GM12878 (cell line): ENCODE measurements at regions not wholly inside any gene's neighbourhood (a gene's known extent, or its start where the extent isn't known, plus 50 kb on each side); places are given as distances from the start of the nearest gene placed in this dataset.

Experiments
- ATAC-seq: fragments of 200-7000 bp; cut with Tn5 transposase; 3 replicates; pipeline ENCODE4 v1.9.1; 2020; ENCODE audit warnings: mild to moderate bottlenecking, moderate library complexity
- BruUV-seq: library from RNA; stranded (reverse); fragments of 400-500 nt; replicated peaks from 2 replicates; lab custom pipeline; 2021; lab: Mats Ljungman, UMichigan
- CTCF ChIA-PET: fragments of 300-600 bp; sonication (Branson Sonifier 250); formaldehyde crosslinking; extraction: SDS; loops from one replicate; lab custom pipeline; 2021; ENCODE audit warnings: inconsistent platforms; lab: Yijun Ruan, JAX
- POLR2A ChIA-PET: fragments of 350-600 bp; formaldehyde crosslinking; extraction: SDS; loops from one replicate; lab custom pipeline; 2021; ENCODE audit warnings: inconsistent platforms; lab: Charles Lee
- RAD21 ChIA-PET: fragments of 300-600 bp; sonication (Branson Sonifier 250); formaldehyde crosslinking; loops from one replicate; lab custom pipeline; 2023; ENCODE audit warnings: antibody characterized with exemption; ENCODE audit not compliant: unreplicated experiment; lab: Charles Lee
- SMC1A ChIA-PET: fragments of 300-600 bp; sonication (Branson Sonifier 250); formaldehyde crosslinking; loops from one replicate; lab custom pipeline; 2023; ENCODE audit not compliant: unreplicated experiment, uncharacterized antibody; lab: Charles Lee
- DNase-seq: peaks from one replicate; pipeline ENCODE4 v3.0.0-alpha.2; 2011; ENCODE audit warnings: low read depth, low spot score
- FAIRE-seq: peaks from 3 replicates; lab custom pipeline; 2011; peaks lifted over from hg19 to GRCh38; lab: Jason Lieb, UNC
- H2AFZ ChIP-seq: 2 replicates; pipeline ENCODE4 v1.6.0; 2011; ENCODE audit warnings: low read depth, low read length, control low read depth; ENCODE audit not compliant: control insufficient read depth
- H3K27ac ChIP-seq: 2 replicates; pipeline ENCODE4 v1.5.1; 2011; ENCODE audit warnings: control low read depth; ENCODE audit not compliant: control insufficient read depth, insufficient read depth
- H3K27me3 ChIP-seq, 2 experiments: replicated peaks in 1 of 2; 2 replicates each; pipeline versions ENCODE4 v1.6.0 to v1.6.1; 2011; ENCODE audit warnings: low read length in 1 of 2; ENCODE audit not compliant: control insufficient read depth in 2 of 2, insufficient read depth in 2 of 2
- H3K36me3 ChIP-seq, 2 experiments: 2 replicates each; pipeline ENCODE4 v1.5.1; 2011; ENCODE audit warnings: low read length in 1 of 2; ENCODE audit not compliant: control insufficient read depth in 2 of 2, insufficient read depth in 2 of 2
- H3K4me1 ChIP-seq: 2 replicates; pipeline ENCODE4 v1.6.1; 2011; ENCODE audit warnings: mild to moderate bottlenecking, low read length, moderate library complexity, mixed read lengths; ENCODE audit not compliant: control insufficient read depth, insufficient read depth
- H3K4me2 ChIP-seq: 2 replicates; pipeline ENCODE4 v1.6.0; 2011; ENCODE audit warnings: control low read depth; ENCODE audit not compliant: control insufficient read depth, insufficient read depth
- H3K4me3 ChIP-seq: fragments of 200-600 bp; sonication (generic); 2 replicates; pipeline ENCODE4 v1.5.1; 2016
- H3K79me2 ChIP-seq: 2 replicates; pipeline ENCODE4 v1.6.0; 2011; ENCODE audit warnings: low read length; ENCODE audit not compliant: control insufficient read depth, insufficient read depth
- H3K9ac ChIP-seq: 2 replicates; pipeline ENCODE4 v1.8.0; 2011; ENCODE audit warnings: low read length, control low read depth, mixed read lengths; ENCODE audit not compliant: control insufficient read depth, insufficient read depth
- H3K9me3 ChIP-seq: replicated peaks from 3 replicates; pipeline ENCODE4 v1.5.1; 2011; ENCODE audit warnings: mild to moderate bottlenecking, low read length; ENCODE audit not compliant: control insufficient read depth, insufficient read depth
- H4K20me1 ChIP-seq: 2 replicates; pipeline ENCODE4 v1.6.0; 2011; ENCODE audit not compliant: control insufficient read depth, insufficient read depth
- BCL11A ChIP-seq: IDR thresholded peaks from 2 replicates; pipeline ENCODE4 v1.6.1; 2011; ENCODE audit warnings: low read depth, low read length
- CBFB ChIP-seq: IDR thresholded peaks from 2 replicates; pipeline ENCODE4 v1.6.1; 2016; ENCODE audit warnings: antibody characterized with exemption, low read depth
- FOS ChIP-seq: IDR thresholded peaks from 3 replicates; pipeline ENCODE4 v1.6.1; 2011; ENCODE audit warnings: borderline replicate concordance; ENCODE audit not compliant: insufficient read length; ENCODE audit errors: extremely low read depth
- HDAC2 ChIP-seq: fragments of 200-600 bp; sonication (generic); IDR thresholded peaks from 2 replicates; pipeline ENCODE4 v1.6.1; 2017
- JUNB ChIP-seq: IDR thresholded peaks from 2 replicates; pipeline ENCODE4 v1.6.1; 2016; ENCODE audit warnings: antibody characterized with exemption, mild to moderate bottlenecking
- MYB ChIP-seq: fragments of 150-350 bp; IDR thresholded peaks from 2 replicates; pipeline ENCODE4 v1.6.1; 2014; ENCODE audit warnings: mild to moderate bottlenecking, low read depth, low read length, borderline replicate concordance
- POLR2A ChIP-seq: IDR thresholded peaks from 2 replicates; pipeline ENCODE4 v1.6.1; 2011; ENCODE audit warnings: low read depth, mild to moderate bottlenecking, low read length
- RAD51 ChIP-seq: fragments of 450-650 bp; IDR thresholded peaks from 2 replicates; pipeline ENCODE4 v1.6.1; 2016; ENCODE audit warnings: moderate library complexity, mild to moderate bottlenecking, inconsistent platforms
- RELA ChIP-seq: fragments of 450-650 bp; IDR thresholded peaks from 2 replicates; pipeline ENCODE4 v1.8.0; 2014; ENCODE audit warnings: borderline replicate concordance; ENCODE audit not compliant: partially characterized antibody
- SIN3A ChIP-seq: IDR thresholded peaks from 2 replicates; pipeline ENCODE4 v1.6.1; 2012; ENCODE audit warnings: low read depth, low read length, improper control_type of control experiment
- SMAD1 ChIP-seq: fragments of 450-650 bp; IDR thresholded peaks from 2 replicates; pipeline ENCODE4 v1.6.1; 2018; ENCODE audit warnings: mild to moderate bottlenecking, low read depth; ENCODE audit not compliant: partially characterized antibody
- SP1 ChIP-seq: IDR thresholded peaks from one replicate; pipeline ENCODE4 v1.6.1; 2011; ENCODE audit warnings: low read depth, low read length
- ZNF622 ChIP-seq: fragments of 450-650 bp; IDR thresholded peaks from 2 replicates; pipeline ENCODE4 v1.6.1; 2017; ENCODE audit warnings: mild to moderate bottlenecking, inconsistent platforms
- WGBS: methylation state at CpG from one replicate; pipeline ENCODE4 v1.1.6; 2016; ENCODE audit warnings: low lambda C conversion rate; ENCODE audit not compliant: insufficient replicate concordance, insufficient coverage; ENCODE audit errors: missing lambda C conversion rate; 5-methylcytosine and 5-hydroxymethylcytosine counted together
- in situ Hi-C: fragments of 300-500 bp; cut with MboI; formaldehyde crosslinking; loops from 9 replicates; pipeline ENCODE4 v1.14.3; 2018; ENCODE audit warnings: mixed read lengths
- intact Hi-C: fragments of 100-400 bp; cut with micrococcal nuclease; formaldehyde crosslinking; loops from one replicate; pipeline ENCODE4 v1.14.2; 2022; ENCODE audit not compliant: unreplicated experiment
- TF ChIP-seq, protein P1 (sequence below): fragments of 450-650 bp; IDR thresholded peaks from 2 replicates; pipeline ENCODE4 v1.6.1; 2016; ENCODE audit warnings: mild to moderate bottlenecking
- TF ChIP-seq, protein P2 (sequence below): fragments of 450-650 bp; IDR thresholded peaks from 2 replicates; pipeline ENCODE4 v1.6.1; 2018; ENCODE audit warnings: mild to moderate bottlenecking, low read depth, moderate library complexity; ENCODE audit not compliant: partially characterized antibody
- TF ChIP-seq, protein P3 (sequence below): fragments of 450-650 bp; IDR thresholded peaks from 2 replicates; pipeline ENCODE4 v1.6.1; 2017; ENCODE audit warnings: mild to moderate bottlenecking, low read depth, inconsistent platforms; ENCODE audit not compliant: poor library complexity, severe bottlenecking

GRCh38 chr14:65162031-65162430 lies 59.7 kb upstream of the MAX start:
- H4K20me1 ChIP-seq: no peaks in the 10 kb centered on the region
- no peaks in the 10 kb centered on the region for H3K79me2 ChIP-seq
- ChIA-PET RAD21 (interaction anchor here (0.7 to 2.2 kb wide), 10 partner anchors 22 to 798 kb away, joined by 3 to 9 read pairs (median 4); partner anchors contain the start of gene FNTB), POLR2A (no interaction called here), CTCF (interaction anchor here (0.7 to 4.3 kb wide), 8 partner anchors 8 to 910 kb away, joined by 3 to 59 read pairs (median 8); partner anchors contain the start of gene FUT8), SMC1A (interaction anchor here (0.7 to 2.8 kb wide), 10 partner anchors 22 to 798 kb away, joined by 3 to 12 read pairs (median 3); no protein-coding TSS in a partner anchor)
- no peak overlapping the region for H3K27ac ChIP-seq
- DNase-seq (no peak), ATAC-seq (no peak), FAIRE-seq (no peak)
- no peaks in the 10 kb centered on the region; the same call in 1 of the 3 replicates for H3K9me3 ChIP-seq
- peaks cover 42% of the 10 kb centered on the region for H3K4me1 ChIP-seq
- no peak overlapping the region for H3K9ac ChIP-seq
- in situ Hi-C loops: loop anchor here (10.0 kb wide), 1 partner anchor 123 kb away; no protein-coding TSS in a partner anchor
- BruUV-seq: no TSS peak
- no peak overlapping the region for H2AFZ ChIP-seq
- no peak overlapping the region for H3K4me2 ChIP-seq
- no peaks in the 10 kb centered on the region for H3K27me3 ChIP-seq
- no peaks in the 10 kb centered on the region for H3K36me3 ChIP-seq
- TF ChIP-seq BCL11A (no peak), POLR2A (no peak), JUNB (no peak), RAD51 (no peak), FOS (no peak), RELA (no peak), MYB (no peak), SMAD1 (no peak), SP1 (no peak), CBFB (no peak), HDAC2 (no peak), SIN3A (no peak), ZNF622 (no peak)
- TF ChIP-seq, protein P1, sequence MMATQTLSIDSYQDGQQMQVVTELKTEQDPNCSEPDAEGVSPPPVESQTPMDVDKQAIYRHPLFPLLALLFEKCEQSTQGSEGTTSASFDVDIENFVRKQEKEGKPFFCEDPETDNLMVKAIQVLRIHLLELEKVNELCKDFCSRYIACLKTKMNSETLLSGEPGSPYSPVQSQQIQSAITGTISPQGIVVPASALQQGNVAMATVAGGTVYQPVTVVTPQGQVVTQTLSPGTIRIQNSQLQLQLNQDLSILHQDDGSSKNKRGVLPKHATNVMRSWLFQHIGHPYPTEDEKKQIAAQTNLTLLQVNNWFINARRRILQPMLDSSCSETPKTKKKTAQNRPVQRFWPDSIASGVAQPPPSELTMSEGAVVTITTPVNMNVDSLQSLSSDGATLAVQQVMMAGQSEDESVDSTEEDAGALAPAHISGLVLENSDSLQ: no peak
- TF ChIP-seq, protein P2, sequence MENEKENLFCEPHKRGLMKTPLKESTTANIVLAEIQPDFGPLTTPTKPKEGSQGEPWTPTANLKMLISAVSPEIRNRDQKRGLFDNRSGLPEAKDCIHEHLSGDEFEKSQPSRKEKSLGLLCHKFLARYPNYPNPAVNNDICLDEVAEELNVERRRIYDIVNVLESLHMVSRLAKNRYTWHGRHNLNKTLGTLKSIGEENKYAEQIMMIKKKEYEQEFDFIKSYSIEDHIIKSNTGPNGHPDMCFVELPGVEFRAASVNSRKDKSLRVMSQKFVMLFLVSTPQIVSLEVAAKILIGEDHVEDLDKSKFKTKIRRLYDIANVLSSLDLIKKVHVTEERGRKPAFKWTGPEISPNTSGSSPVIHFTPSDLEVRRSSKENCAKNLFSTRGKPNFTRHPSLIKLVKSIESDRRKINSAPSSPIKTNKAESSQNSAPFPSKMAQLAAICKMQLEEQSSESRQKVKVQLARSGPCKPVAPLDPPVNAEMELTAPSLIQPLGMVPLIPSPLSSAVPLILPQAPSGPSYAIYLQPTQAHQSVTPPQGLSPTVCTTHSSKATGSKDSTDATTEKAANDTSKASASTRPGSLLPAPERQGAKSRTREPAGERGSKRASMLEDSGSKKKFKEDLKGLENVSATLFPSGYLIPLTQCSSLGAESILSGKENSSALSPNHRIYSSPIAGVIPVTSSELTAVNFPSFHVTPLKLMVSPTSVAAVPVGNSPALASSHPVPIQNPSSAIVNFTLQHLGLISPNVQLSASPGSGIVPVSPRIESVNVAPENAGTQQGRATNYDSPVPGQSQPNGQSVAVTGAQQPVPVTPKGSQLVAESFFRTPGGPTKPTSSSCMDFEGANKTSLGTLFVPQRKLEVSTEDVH: no peak
- TF ChIP-seq, protein P3, sequence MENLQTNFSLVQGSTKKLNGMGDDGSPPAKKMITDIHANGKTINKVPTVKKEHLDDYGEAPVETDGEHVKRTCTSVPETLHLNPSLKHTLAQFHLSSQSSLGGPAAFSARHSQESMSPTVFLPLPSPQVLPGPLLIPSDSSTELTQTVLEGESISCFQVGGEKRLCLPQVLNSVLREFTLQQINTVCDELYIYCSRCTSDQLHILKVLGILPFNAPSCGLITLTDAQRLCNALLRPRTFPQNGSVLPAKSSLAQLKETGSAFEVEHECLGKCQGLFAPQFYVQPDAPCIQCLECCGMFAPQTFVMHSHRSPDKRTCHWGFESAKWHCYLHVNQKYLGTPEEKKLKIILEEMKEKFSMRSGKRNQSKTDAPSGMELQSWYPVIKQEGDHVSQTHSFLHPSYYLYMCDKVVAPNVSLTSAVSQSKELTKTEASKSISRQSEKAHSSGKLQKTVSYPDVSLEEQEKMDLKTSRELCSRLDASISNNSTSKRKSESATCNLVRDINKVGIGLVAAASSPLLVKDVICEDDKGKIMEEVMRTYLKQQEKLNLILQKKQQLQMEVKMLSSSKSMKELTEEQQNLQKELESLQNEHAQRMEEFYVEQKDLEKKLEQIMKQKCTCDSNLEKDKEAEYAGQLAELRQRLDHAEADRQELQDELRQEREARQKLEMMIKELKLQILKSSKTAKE: no peak
- whole genome bisulfite sequencing: 0% methylated on average over 1 of the region's 1 CpG
- no peak overlapping the region for H3K4me3 ChIP-seq
- intact Hi-C loops: no loop called here
